WTC11 (cell line): ENCODE measurements at regions not wholly inside any gene's neighbourhood (a gene's known extent, or its start where the extent isn't known, plus 50 kb on each side); places are given as distances from the start of the nearest gene placed in this dataset.

ENCODE experiments used
- ATAC-seq: fragments of 200-7000 bp; cut with Tn5 transposase; 2 replicates; pipeline ENCODE4 v1.10.0; 2021; ENCODE audit warnings: mild to moderate bottlenecking, moderate library complexity
- CTCF ChIA-PET: fragments of 300-600 bp; sonication (Branson Sonifier 250); formaldehyde crosslinking; loops from one replicate; lab custom pipeline; 2021; ENCODE audit warnings: antibody characterized with exemption; lab: Charles Lee
- POLR2A ChIA-PET: fragments of 350-600 bp; sonication (Branson Sonifier 250); formaldehyde crosslinking; loops from one replicate; lab custom pipeline; 2021; ENCODE audit warnings: antibody characterized with exemption; lab: Charles Lee
- DNase-seq: peaks from one replicate; pipeline ENCODE4 v3.0.0; 2021; ENCODE audit warnings: low spot score
- H3K27ac Mint-ChIP-seq: 2 replicates; pipeline ENCODE4 v1.8.0; 2021; ENCODE audit warnings: mixed read lengths
- H3K27me3 Mint-ChIP-seq: 2 replicates; pipeline ENCODE4 v1.8.0; 2021; ENCODE audit warnings: low read depth, mild to moderate bottlenecking, moderate library complexity, mixed read lengths
- H3K36me3 Mint-ChIP-seq: 2 replicates; pipeline ENCODE4 v1.8.0; 2021; ENCODE audit warnings: mixed read lengths
- H3K4me1 Mint-ChIP-seq: 2 replicates; pipeline ENCODE4 v1.8.0; 2022; ENCODE audit warnings: mixed read lengths
- H3K4me3 Mint-ChIP-seq: 2 replicates; pipeline ENCODE4 v1.8.0; 2021; ENCODE audit warnings: mild to moderate bottlenecking, moderate library complexity, mixed read lengths
- H3K9me3 Mint-ChIP-seq: 2 replicates; pipeline ENCODE4 v1.8.0; 2021; ENCODE audit warnings: mixed read lengths
- ATF1 ChIP-seq: sonication (generic); formaldehyde crosslinking; IDR thresholded peaks from 2 replicates; pipeline ENCODE4 v1.8.1; 2023; ENCODE audit warnings: mild to moderate bottlenecking, moderate library complexity, missing genetic modification reagents
- CREM ChIP-seq: sonication (generic); formaldehyde crosslinking; IDR thresholded peaks from 2 replicates; pipeline ENCODE4 v1.8.1; 2022; ENCODE audit warnings: mild to moderate bottlenecking, missing genetic modification reagents, moderate library complexity
- E2F1 ChIP-seq: sonication (generic); formaldehyde crosslinking; IDR thresholded peaks from 2 replicates; pipeline ENCODE4 v1.8.0; 2022; ENCODE audit warnings: mild to moderate bottlenecking, missing genetic modification reagents
- EMX1 ChIP-seq: fragments of 250-450 bp; sonication (Bioruptor Pico); IDR thresholded peaks from 2 replicates; pipeline ENCODE4 v1.8.0; 2021; ENCODE audit warnings: mild to moderate bottlenecking
- ETV6 ChIP-seq: sonication (generic); formaldehyde crosslinking; IDR thresholded peaks from 2 replicates; pipeline ENCODE4 v1.8.1; 2022; ENCODE audit warnings: mild to moderate bottlenecking, missing genetic modification reagents
- FOXP1 ChIP-seq: sonication (generic); formaldehyde crosslinking; IDR thresholded peaks from 2 replicates; pipeline ENCODE4 v1.8.0; 2022; ENCODE audit warnings: missing genetic modification reagents, mild to moderate bottlenecking, moderate library complexity, borderline replicate concordance
- GABPB1 ChIP-seq: sonication (generic); formaldehyde crosslinking; IDR thresholded peaks from 2 replicates; pipeline ENCODE4 v1.8.1; 2023; ENCODE audit warnings: mild to moderate bottlenecking, missing genetic modification reagents
- HMGXB4 ChIP-seq: sonication (generic); formaldehyde crosslinking; IDR thresholded peaks from 2 replicates; pipeline ENCODE4 v1.8.1; 2023; ENCODE audit warnings: mild to moderate bottlenecking, moderate library complexity, missing genetic modification reagents
- KAT7 ChIP-seq: sonication (generic); formaldehyde crosslinking; IDR thresholded peaks from 2 replicates; pipeline ENCODE4 v1.8.1; 2023; ENCODE audit warnings: missing genetic modification reagents, mild to moderate bottlenecking, borderline replicate concordance
- NFE2L1 ChIP-seq: sonication (generic); formaldehyde crosslinking; IDR thresholded peaks from 2 replicates; pipeline ENCODE4 v1.8.1; 2023; ENCODE audit warnings: missing genetic modification reagents
- NFYB ChIP-seq: sonication (generic); formaldehyde crosslinking; conservative IDR thresholded peaks from 2 replicates; pipeline ENCODE4 v1.8.0; 2022; ENCODE audit warnings: low read depth, missing genetic modification reagents
- NR2C2 ChIP-seq: sonication (generic); formaldehyde crosslinking; IDR thresholded peaks from 2 replicates; pipeline ENCODE4 v1.8.0; 2022; ENCODE audit warnings: mild to moderate bottlenecking, missing genetic modification reagents
- OVOL2 ChIP-seq: fragments of 250-450 bp; sonication (Bioruptor Pico); IDR thresholded peaks from 2 replicates; pipeline ENCODE4 v1.9.0; 2021; ENCODE audit warnings: mild to moderate bottlenecking, borderline replicate concordance
- PRDM15 ChIP-seq: sonication (generic); formaldehyde crosslinking; IDR thresholded peaks from 2 replicates; pipeline ENCODE4 v1.8.0; 2022; ENCODE audit warnings: missing genetic modification reagents
- ZNF219 ChIP-seq: sonication (generic); formaldehyde crosslinking; IDR thresholded peaks from 2 replicates; pipeline ENCODE4 v1.8.0; 2023; ENCODE audit warnings: missing genetic modification reagents, mild to moderate bottlenecking, borderline replicate concordance
- ZNF317 ChIP-seq: sonication (generic); formaldehyde crosslinking; IDR thresholded peaks from 2 replicates; pipeline ENCODE4 v1.8.1; 2023; ENCODE audit warnings: low read depth, mild to moderate bottlenecking, moderate library complexity, missing genetic modification reagents, borderline replicate concordance
- ZNF425 ChIP-seq: fragments of 250-450 bp; sonication (Bioruptor Pico); conservative IDR thresholded peaks from 2 replicates; pipeline ENCODE4 v1.9.0; 2021; ENCODE audit warnings: mild to moderate bottlenecking
- ZNF512 ChIP-seq: sonication (generic); formaldehyde crosslinking; IDR thresholded peaks from 2 replicates; pipeline ENCODE4 v1.8.1; 2022; ENCODE audit warnings: missing genetic modification reagents, borderline replicate concordance

- no peak for ATAC-seq
- no peak for TF ChIP-seq NR2C2
- TF ChIP-seq ZNF425 (CRISPR knock-in tag): no peak
- TF ChIP-seq NFYB (CRISPR knock-in tag): no peak
- no peak for TF ChIP-seq PRDM15 (CRISPR knock-in tag)
- no peak for TF ChIP-seq GABPB1
- TF ChIP-seq ZNF512 (CRISPR knock-in tag): no peak
- no peak for TF ChIP-seq FOXP1
- no peak for TF ChIP-seq E2F1 (CRISPR knock-in tag)
- no peak for TF ChIP-seq HMGXB4 (CRISPR knock-in tag)
- TF ChIP-seq KAT7 (CRISPR knock-in tag): no peak
- TF ChIP-seq CREM: no peak
- TF ChIP-seq ETV6: no peak
- TF ChIP-seq ZNF219 (CRISPR knock-in tag): no peak
- TF ChIP-seq OVOL2 (CRISPR knock-in tag): no peak
- TF ChIP-seq ATF1 (CRISPR knock-in tag): no peak
- no peak for TF ChIP-seq EMX1 (CRISPR knock-in tag)
- TF ChIP-seq NFE2L1 (CRISPR knock-in tag): no peak
- no peak for TF ChIP-seq ZNF317 (CRISPR knock-in tag)
- H3K27ac Mint-ChIP-seq: no peak overlapping the region
- H3K27me3 Mint-ChIP-seq: no peaks in the 10 kb centered on the region
- H3K4me1 Mint-ChIP-seq: no peaks in the 10 kb centered on the region
- H3K4me3 Mint-ChIP-seq: no peak overlapping the region
- no peak for DNase-seq
- H3K36me3 Mint-ChIP-seq: no peaks in the 10 kb centered on the region
- ChIA-PET POLR2A (no interaction called here), CTCF (no interaction called here)
- H3K9me3 Mint-ChIP-seq: peaks cover 8% of the 10 kb centered on the region
These were observed 244.0 kb upstream of the PCDH9 start for GRCh38 chr13:67474115-67474514.
